Erythroblast (primary cell): ENCODE measurements at regions not wholly inside any gene's neighbourhood (a gene's known extent, or its start where the extent isn't known, plus 50 kb on each side); places are given as distances from the start of the nearest gene placed in this dataset.

ENCODE experiments used
- GATA1 ChIP-seq: IDR thresholded peaks from 2 replicates; pipeline ENCODE4 v1.6.1; 2011; ENCODE audit warnings: low read depth, mild to moderate bottlenecking, control low read depth, low read length, moderate library complexity
- POLR2A ChIP-seq: IDR thresholded peaks from 2 replicates; pipeline ENCODE4 v1.6.1; 2011; ENCODE audit warnings: mild to moderate bottlenecking, low read length

GRCh38 chr17:28256370-28256769, 62.6 kb upstream of the TMEM97 start:
- TF ChIP-seq POLR2A (no peak), GATA1 (no peak)
